HG02885 (cell line): ENCODE measurements at regions not wholly inside any gene's neighbourhood (a gene's known extent, or its start where the extent isn't known, plus 50 kb on each side); places are given as distances from the start of the nearest gene placed in this dataset.

ENCODE experiments used
- ATAC-seq: cut with Tn5 transposase; IDR thresholded peaks from one replicate; pipeline ENCODE4 v1.9.1; 2021; ENCODE audit warnings: mild to moderate bottlenecking; ENCODE audit not compliant: unreplicated experiment, poor library complexity

GRCh38 chr16:5578980-5579379, 481.4 kb upstream of the EEF2KMT start:
- ATAC-seq: no peak

GRCh38 chr16:5577463-5577862, 479.9 kb upstream of the EEF2KMT start:
- ATAC-seq: no peak

GRCh38 chr16:5575646-5576245, 478.2 kb upstream of the EEF2KMT start:
- no peak for ATAC-seq

GRCh38 chr16:5575121-5575520, 477.5 kb upstream of the EEF2KMT start:
- ATAC-seq: no peak

- no peak for ATAC-seq
Measured at GRCh38 chr16:5572056-5572455, 474.5 kb upstream of the EEF2KMT start.

- no peak for ATAC-seq
Measured at GRCh38 chr16:5571446-5571845, 473.9 kb upstream of the EEF2KMT start.

GRCh38 chr16:5561800-5562199, 464.2 kb upstream of the EEF2KMT start:
- no peak for ATAC-seq

- ATAC-seq: no peak
Measured at GRCh38 chr16:5560084-5560483, 462.5 kb upstream of the EEF2KMT start.

- ATAC-seq: no peak
Measured at GRCh38 chr16:5557966-5558365, 460.4 kb upstream of the EEF2KMT start.

GRCh38 chr16:5557448-5557847, 459.9 kb upstream of the EEF2KMT start:
- no peak for ATAC-seq

GRCh38 chr16:5556158-5556810, 458.7 kb upstream of the EEF2KMT start:
- ATAC-seq: no peak

GRCh38 chr16:5551909-5552308, 454.3 kb upstream of the EEF2KMT start:
- no peak for ATAC-seq

- ATAC-seq: no peak
Measured at GRCh38 chr16:5549802-5550201, 452.2 kb upstream of the EEF2KMT start.

- ATAC-seq: no peak
Measured at GRCh38 chr16:5541356-5541755, 443.8 kb upstream of the EEF2KMT start.

GRCh38 chr16:5537347-5537746, 439.8 kb upstream of the EEF2KMT start:
- ATAC-seq: no peak

- ATAC-seq: no peak
Measured at GRCh38 chr16:5533321-5533888, 435.8 kb upstream of the EEF2KMT start.

GRCh38 chr16:5527817-5528216, 430.2 kb upstream of the EEF2KMT start:
- ATAC-seq: no peak

- no peak for ATAC-seq
Measured at GRCh38 chr16:5526826-5527225, 429.2 kb upstream of the EEF2KMT start.

GRCh38 chr16:5523829-5524228, 426.2 kb upstream of the EEF2KMT start:
- no peak for ATAC-seq

- ATAC-seq: no peak
Measured at GRCh38 chr16:5516115-5516514, 418.5 kb upstream of the EEF2KMT start.

GRCh38 chr16:5512014-5512413, 414.4 kb upstream of the EEF2KMT start:
- ATAC-seq: no peak

- no peak for ATAC-seq
Measured at GRCh38 chr16:5510819-5511370, 413.3 kb upstream of the EEF2KMT start.
